ENCODE measurements at regions not wholly inside any gene's neighbourhood (a gene's known extent, or its start where the extent isn't known, plus 50 kb on each side); places are given as distances from the start of the nearest gene placed in this dataset.

DNA sequence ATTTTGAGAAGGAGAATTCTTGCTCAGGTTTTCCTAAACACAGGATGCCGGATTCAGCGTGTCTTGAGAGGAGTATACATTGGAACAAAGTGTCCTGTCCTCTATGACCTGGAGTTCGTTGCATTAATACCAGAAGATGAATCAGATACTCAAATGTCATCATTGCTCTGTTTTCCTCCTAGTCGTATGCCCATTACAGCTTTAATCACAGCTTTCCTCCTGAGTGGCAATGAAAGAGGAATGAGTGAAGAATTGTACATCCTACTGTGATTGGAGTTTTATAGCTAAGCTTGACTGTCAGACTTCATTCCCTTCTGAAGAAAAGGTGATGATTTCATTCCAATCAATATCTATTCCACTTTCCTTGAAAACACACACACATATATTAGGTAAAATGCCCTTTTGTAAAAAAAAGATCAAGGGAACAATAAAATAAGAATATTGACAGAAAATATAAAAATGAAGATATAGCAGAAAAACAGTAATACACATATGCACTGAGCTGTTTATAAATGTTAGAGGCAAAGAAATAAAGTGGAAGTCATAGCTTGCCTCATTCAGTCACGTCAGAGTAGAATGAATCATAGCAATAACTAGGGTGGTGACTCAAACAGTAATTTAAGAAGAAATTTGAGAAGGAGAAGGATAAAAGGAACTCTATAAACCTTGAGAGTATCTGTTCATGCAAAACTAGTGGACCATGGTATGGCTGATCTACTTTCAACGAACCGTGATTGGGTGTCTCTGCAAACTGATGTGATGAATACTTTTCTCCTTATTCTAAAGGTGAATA, 501.5 kb downstream of the SUCLA2 start:
- Histone ChIP-seq H3K36me3 (ENCODE audit: low read depth) (no peaks in the 10 kb centered on the region), H3K4me2 (ENCODE audit: unreplicated experiment) (peak overlapping the region; percentile 87), H3K4me1 (ENCODE audit: insufficient read depth) (peaks cover 15% of the 10 kb centered on the region), H3K9ac (peak overlapping the region; percentile 59), H4K20me1 (ENCODE audit: insufficient read depth) (no peaks in the 10 kb centered on the region), H3F3A (ENCODE audit: insufficient read depth) (peaks cover 15% of the 10 kb centered on the region; the same call in 1 of the 2 replicates), H3K9me3 (ENCODE audit: low read depth) (no peaks in the 10 kb centered on the region), H2AFZ (peak overlapping the region; percentile 56), H3K79me2 (ENCODE audit: insufficient read depth) (no peaks in the 10 kb centered on the region), H3K9me2 (ENCODE audit: insufficient read depth) (no peaks in the 10 kb centered on the region), H3K4me3 (peak overlapping the region; percentile 60), H3K27ac (peak overlapping the region; percentile 85), H3K27me3 (replicated peaks; ENCODE audit: insufficient read depth) (no peaks in the 10 kb centered on the region)
- WGBS, 2 experiments (ENCODE audit: low coverage in 1 of 2, low lambda C conversion rate in 2 of 2, missing lambda C conversion rate in 2 of 2): 16 to 18% methylated on average over 7 of the region's 7 CpGs
- TF ChIP-seq EZH2phosphoT487 (IDR thresholded peaks at IDR 0.05; ENCODE audit: insufficient read depth, low read depth) (no peak), EZH2 (IDR thresholded peaks at IDR 0.05; ENCODE audit: insufficient read depth, poor library complexity, severe bottlenecking) (no peak)
- in situ Hi-C loops (cut with MboI): no loop called here
- peak; percentile 92 for DNase-seq

DNA sequence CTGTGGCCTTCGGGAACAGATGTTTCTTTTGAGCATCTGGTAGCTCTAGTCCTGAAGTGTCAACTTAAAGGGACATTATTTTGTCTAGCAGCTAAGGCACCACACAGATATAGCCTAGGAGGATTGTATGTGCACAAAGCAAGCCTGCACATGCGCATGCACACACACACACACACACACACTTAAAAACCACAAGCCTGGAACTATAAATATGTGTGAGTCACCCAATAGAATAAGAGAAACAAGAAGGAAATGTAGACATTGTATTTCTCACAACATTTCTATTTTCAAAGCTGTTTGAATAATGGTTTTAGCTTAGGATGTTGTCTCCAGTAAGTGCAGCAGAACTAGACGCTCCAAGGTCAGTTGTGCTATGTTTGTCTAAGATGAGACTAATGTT, 516.5 kb downstream of the SUCLA2 start:
- in situ Hi-C loops (cut with MboI): no loop called here
- 67 to 73% methylated on average over 3 of the region's 3 CpGs for WGBS, 2 experiments (ENCODE audit: low coverage in 1 of 2, low lambda C conversion rate in 2 of 2, missing lambda C conversion rate in 2 of 2)
- peak; percentile 69 for DNase-seq
- H4K20me1 ChIP-seq (ENCODE audit: insufficient read depth): no peaks in the 10 kb centered on the region
- H3K79me2 ChIP-seq (ENCODE audit: insufficient read depth): no peaks in the 10 kb centered on the region
- no peak overlapping the region for H3K27ac ChIP-seq
- H3K9ac ChIP-seq: no peak overlapping the region
- no peaks in the 10 kb centered on the region for H3K9me2 ChIP-seq (ENCODE audit: insufficient read depth)
- no peak overlapping the region for H3K4me3 ChIP-seq
- peak overlapping the region; percentile 43 for H3K4me2 ChIP-seq (ENCODE audit: unreplicated experiment)
- H3K27me3 ChIP-seq (replicated peaks; ENCODE audit: insufficient read depth): no peaks in the 10 kb centered on the region
- no peaks in the 10 kb centered on the region for H3K36me3 ChIP-seq (ENCODE audit: low read depth)
- H3K9me3 ChIP-seq (ENCODE audit: low read depth): no peaks in the 10 kb centered on the region
- H3F3A ChIP-seq (ENCODE audit: insufficient read depth): peaks cover 21% of the 10 kb centered on the region
- H3K4me1 ChIP-seq (ENCODE audit: insufficient read depth): peaks cover 27% of the 10 kb centered on the region
- no peak for TF ChIP-seq EZH2phosphoT487 (IDR thresholded peaks at IDR 0.05; ENCODE audit: insufficient read depth, low read depth)
- no peak for TF ChIP-seq EZH2 (IDR thresholded peaks at IDR 0.05; ENCODE audit: insufficient read depth, poor library complexity, severe bottlenecking)
- H2AFZ ChIP-seq: peak overlapping the region; percentile 23; the same call in 1 of the 2 replicates

DNA sequence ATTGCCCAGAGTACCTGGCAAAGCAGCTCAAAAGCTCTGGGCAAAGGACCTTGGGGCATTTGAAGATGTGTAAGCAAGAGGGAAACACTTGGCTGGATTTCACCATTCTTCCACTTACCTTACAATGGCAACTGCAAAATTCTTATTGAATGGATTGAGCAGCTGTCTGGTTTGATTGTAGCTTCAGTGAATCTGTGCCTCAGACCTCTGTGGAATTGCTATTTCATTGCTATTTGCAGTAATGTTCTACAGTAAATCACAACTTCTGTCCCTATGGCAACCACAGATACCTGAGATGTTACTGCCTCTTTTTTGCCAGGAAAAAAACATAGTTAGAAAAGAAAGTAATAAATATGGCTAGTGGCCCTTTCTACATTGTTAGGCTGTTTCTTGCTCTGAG, 519.5 kb downstream of the SUCLA2 start:
- H3K4me2 ChIP-seq (ENCODE audit: unreplicated experiment): no peak overlapping the region
- in situ Hi-C loops (cut with MboI): no loop called here
- no peaks in the 10 kb centered on the region for H3K9me3 ChIP-seq (ENCODE audit: low read depth)
- no peaks in the 10 kb centered on the region for H3K27me3 ChIP-seq (replicated peaks; ENCODE audit: insufficient read depth)
- H3K4me1 ChIP-seq (ENCODE audit: insufficient read depth): peaks cover 27% of the 10 kb centered on the region
- H3K27ac ChIP-seq: no peak overlapping the region
- H3K79me2 ChIP-seq (ENCODE audit: insufficient read depth): no peaks in the 10 kb centered on the region
- H3K4me3 ChIP-seq: no peak overlapping the region
- peaks cover 25% of the 10 kb centered on the region for H3F3A ChIP-seq (ENCODE audit: insufficient read depth)
- H3K9ac ChIP-seq: no peak overlapping the region
- TF ChIP-seq EZH2 (IDR thresholded peaks at IDR 0.05; ENCODE audit: insufficient read depth, poor library complexity, severe bottlenecking): no peak
- no peak for TF ChIP-seq EZH2phosphoT487 (IDR thresholded peaks at IDR 0.05; ENCODE audit: insufficient read depth, low read depth)
- H2AFZ ChIP-seq: no peak overlapping the region
- no peaks in the 10 kb centered on the region for H3K36me3 ChIP-seq (ENCODE audit: low read depth)
- DNase-seq: no peak
- no peaks in the 10 kb centered on the region for H3K9me2 ChIP-seq (ENCODE audit: insufficient read depth)
- no peaks in the 10 kb centered on the region for H4K20me1 ChIP-seq (ENCODE audit: insufficient read depth)

DNA sequence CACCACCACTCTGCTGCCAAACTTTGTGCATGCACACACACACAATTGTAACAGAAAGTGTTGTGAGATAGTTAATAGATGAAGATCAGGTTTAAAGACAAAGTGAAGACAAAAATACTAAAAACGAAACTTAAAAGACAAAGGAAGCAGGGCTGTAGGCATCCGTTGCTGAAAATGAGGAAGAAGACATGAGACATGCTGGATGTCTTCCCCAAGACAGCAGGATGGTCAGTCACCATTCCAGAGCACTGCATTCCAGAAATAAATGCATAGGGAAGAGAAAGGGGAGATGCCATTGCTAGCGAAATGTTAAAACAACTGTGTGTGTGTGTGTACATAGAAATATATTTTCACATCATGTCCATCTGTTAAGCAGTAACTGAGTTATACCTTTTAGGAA, 520.1 kb downstream of the SUCLA2 start:
- DNase-seq: no peak
- 86 to 87% methylated on average over 3 of the region's 3 CpGs for WGBS, 2 experiments (ENCODE audit: low coverage in 1 of 2, low lambda C conversion rate in 2 of 2, missing lambda C conversion rate in 2 of 2)
- TF ChIP-seq EZH2phosphoT487 (IDR thresholded peaks at IDR 0.05; ENCODE audit: insufficient read depth, low read depth) (no peak), EZH2 (IDR thresholded peaks at IDR 0.05; ENCODE audit: insufficient read depth, poor library complexity, severe bottlenecking) (no peak)
- Histone ChIP-seq H3K4me3 (no peak overlapping the region), H3K27me3 (replicated peaks; ENCODE audit: insufficient read depth) (no peaks in the 10 kb centered on the region), H3K4me1 (ENCODE audit: insufficient read depth) (peaks cover 27% of the 10 kb centered on the region), H3K36me3 (ENCODE audit: low read depth) (no peaks in the 10 kb centered on the region), H3K4me2 (ENCODE audit: unreplicated experiment) (no peak overlapping the region), H3K9me2 (ENCODE audit: insufficient read depth) (no peaks in the 10 kb centered on the region), H3K9ac (no peak overlapping the region), H3K27ac (no peak overlapping the region), H3K79me2 (ENCODE audit: insufficient read depth) (no peaks in the 10 kb centered on the region), H3K9me3 (ENCODE audit: low read depth) (no peaks in the 10 kb centered on the region), H2AFZ (no peak overlapping the region), H4K20me1 (ENCODE audit: insufficient read depth) (no peaks in the 10 kb centered on the region), H3F3A (ENCODE audit: insufficient read depth) (peaks cover 25% of the 10 kb centered on the region)
- in situ Hi-C loops (cut with MboI): no loop called here
